Transverse colon (tissue), 4 donors: ENCODE measurements at regions not wholly inside any gene's neighbourhood (a gene's known extent, or its start where the extent isn't known, plus 50 kb on each side); places are given as distances from the start of the nearest gene placed in this dataset.

Experiments used
- DNase-seq: peaks from one replicate; pipeline ENCODE4 v3.0.0-alpha.2; 2019
- H3K27ac ChIP-seq, 4 donors: fragments of 200-600 bp; sonication (generic); 2 replicates each; pipeline ENCODE4 v1.5.1; 2016 to 2018; ENCODE audit warnings: inconsistent platforms in 4 of 4
- H3K27me3 ChIP-seq: fragments of 200-600 bp; sonication (generic); 2 replicates; pipeline ENCODE4 v1.5.1; 2017; ENCODE audit warnings: inconsistent platforms
- H3K36me3 ChIP-seq, 4 donors: fragments of 200-600 bp; sonication (generic); 2 replicates each; pipeline ENCODE4 v1.5.1; 2017 to 2019; ENCODE audit warnings: inconsistent platforms in 4 of 4
- H3K4me1 ChIP-seq, 4 donors: fragments of 200-600 bp; sonication (generic); 2 replicates each; pipeline ENCODE4 v1.5.1; 2017 to 2020; ENCODE audit warnings: inconsistent platforms in 4 of 4
- H3K4me3 ChIP-seq, 4 donors: fragments of 200-600 bp; sonication (generic); 1 replicate in 1 of 4; 2 replicates in 3 of 4; pipeline versions ENCODE4 v1.5.1 to v1.6.1; 2017 to 2019; ENCODE audit warnings: inconsistent platforms in 4 of 4
- H3K9me3 ChIP-seq, 2 donors: fragments of 200-600 bp; sonication (generic); 2 replicates each; pipeline ENCODE4 v1.5.1; 2017 to 2019; ENCODE audit warnings: inconsistent platforms in 2 of 2
- EP300 ChIP-seq: sonication (generic); formaldehyde crosslinking; IDR thresholded peaks from one replicate; pipeline ENCODE4 v1.6.1; 2017; ENCODE audit warnings: antibody characterized with exemption, low read depth
- POLR2A ChIP-seq: fragments of 450-650 bp; IDR thresholded peaks from one replicate; pipeline ENCODE4 v1.6.1; 2016; ENCODE audit warnings: antibody characterized with exemption, mild to moderate bottlenecking, moderate library complexity
- POLR2AphosphoS5 ChIP-seq, 3 donors: sonication (generic); formaldehyde crosslinking; IDR thresholded peaks; one replicate each; pipeline ENCODE4 v1.6.1; 2016; ENCODE audit warnings: antibody characterized with exemption in 3 of 3
- WGBS, 2 donors: methylation state at CpG; one replicate each; pipeline ENCODE4 v1.1.5; 2018; ENCODE audit warnings: low coverage in 1 of 2; 5-methylcytosine and 5-hydroxymethylcytosine counted together
- in situ Hi-C, 4 donors: fragments of 200-750 bp; cut with MboI; loops; one replicate each; pipeline versions ENCODE4 v1.15.0 to v1.15.1; 2017; ENCODE audit warnings: low sequenced_read_pairs in 3 of 4, low pct_ligation_motif_present in 1 of 4, low pct_unique_long_range_greater_than_20kb in 1 of 4
- intact Hi-C: fragments of 100-400 bp; cut with DNase I; formaldehyde crosslinking; loops from one replicate; pipeline ENCODE4 v1.15.1; 2023; ENCODE audit warnings: low total_unique reads
- TF ChIP-seq, protein P1 (sequence below), 5 experiments: fragments of 200-600 bp in 3 of 5; fragments of 450-650 bp in 2 of 5; sonication (generic) in 3 of 5; IDR thresholded peaks; 1 replicate in 2 of 5; 2 replicates in 3 of 5; pipeline ENCODE4 v1.5.1; 2016 to 2017; ENCODE audit warnings: antibody characterized with exemption in 5 of 5, inconsistent platforms in 3 of 5, mild to moderate bottlenecking in 2 of 5, moderate library complexity in 1 of 5

DNA sequence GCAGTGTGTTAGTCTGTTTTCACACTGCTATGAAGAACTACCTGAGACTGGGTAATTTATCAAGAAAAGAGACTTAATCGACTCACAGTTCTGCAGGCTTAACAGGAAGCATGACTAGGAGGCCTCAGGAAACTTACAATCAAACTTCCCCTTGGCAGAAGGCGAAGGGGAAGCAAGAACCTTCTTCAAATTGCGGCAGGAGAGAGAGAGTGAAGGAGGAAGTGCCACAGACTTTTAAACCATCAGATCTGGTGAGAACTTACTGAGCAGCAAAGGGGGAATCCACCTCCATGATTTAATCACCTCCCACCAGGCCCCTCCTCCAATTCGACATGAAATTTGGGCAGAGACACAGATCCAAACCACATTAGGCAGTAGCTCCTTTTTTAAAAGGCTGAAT lies 59.2 kb upstream of the LEF1 start:
- in situ Hi-C loops, result no loop called here
- TF ChIP-seq, protein P1, sequence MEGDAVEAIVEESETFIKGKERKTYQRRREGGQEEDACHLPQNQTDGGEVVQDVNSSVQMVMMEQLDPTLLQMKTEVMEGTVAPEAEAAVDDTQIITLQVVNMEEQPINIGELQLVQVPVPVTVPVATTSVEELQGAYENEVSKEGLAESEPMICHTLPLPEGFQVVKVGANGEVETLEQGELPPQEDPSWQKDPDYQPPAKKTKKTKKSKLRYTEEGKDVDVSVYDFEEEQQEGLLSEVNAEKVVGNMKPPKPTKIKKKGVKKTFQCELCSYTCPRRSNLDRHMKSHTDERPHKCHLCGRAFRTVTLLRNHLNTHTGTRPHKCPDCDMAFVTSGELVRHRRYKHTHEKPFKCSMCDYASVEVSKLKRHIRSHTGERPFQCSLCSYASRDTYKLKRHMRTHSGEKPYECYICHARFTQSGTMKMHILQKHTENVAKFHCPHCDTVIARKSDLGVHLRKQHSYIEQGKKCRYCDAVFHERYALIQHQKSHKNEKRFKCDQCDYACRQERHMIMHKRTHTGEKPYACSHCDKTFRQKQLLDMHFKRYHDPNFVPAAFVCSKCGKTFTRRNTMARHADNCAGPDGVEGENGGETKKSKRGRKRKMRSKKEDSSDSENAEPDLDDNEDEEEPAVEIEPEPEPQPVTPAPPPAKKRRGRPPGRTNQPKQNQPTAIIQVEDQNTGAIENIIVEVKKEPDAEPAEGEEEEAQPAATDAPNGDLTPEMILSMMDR (IDR thresholded peaks at IDR 0.05), result no peak
- no peak for TF ChIP-seq POLR2A
- TF ChIP-seq POLR2AphosphoS5 (IDR thresholded peaks at IDR 0.05), result no peak
- no peak for TF ChIP-seq EP300
- Histone ChIP-seq H3K27ac (no peak overlapping the region), H3K9me3 (no peaks in the 10 kb centered on the region), H3K27me3 (no peaks in the 10 kb centered on the region), H3K36me3 (no peaks in the 10 kb centered on the region), H3K4me3 (no peak overlapping the region), H3K4me1 (no peaks in the 10 kb centered on the region)
- WGBS, 2 donors, result 76 to 90% methylated on average over 1 to 4 of the region's 4 CpGs
- no peak for DNase-seq
- intact Hi-C loops, result no loop called here

DNA sequence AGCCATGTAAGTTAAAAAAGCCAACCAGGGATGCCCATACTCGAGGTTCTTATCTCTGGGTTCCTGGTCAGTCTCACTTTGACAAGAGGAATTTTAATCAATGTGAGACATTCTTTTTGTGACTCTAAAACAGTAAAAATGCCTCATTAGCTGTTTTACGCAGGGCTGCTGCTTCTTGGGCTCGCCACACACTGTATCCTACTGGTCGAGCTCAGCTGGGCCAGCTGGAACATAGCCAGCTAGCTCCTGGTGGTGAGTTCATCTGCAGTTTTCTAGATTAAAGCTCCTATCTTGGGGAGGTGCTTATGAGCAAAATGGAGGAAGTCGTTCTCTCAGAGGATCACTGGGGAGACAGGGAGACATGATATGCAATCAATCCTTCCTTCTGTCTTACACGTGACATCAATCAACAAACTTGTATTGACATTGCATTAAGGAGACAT lies 55.9 kb upstream of the LEF1 start:
- H3K36me3 ChIP-seq, result no peaks in the 10 kb centered on the region
- H3K27ac ChIP-seq, result no peak overlapping the region
- H3K9me3 ChIP-seq, result no peaks in the 10 kb centered on the region
- no peak overlapping the region for H3K4me3 ChIP-seq
- 42 to 57% methylated on average over 2 to 6 of the region's 6 CpGs for WGBS, 2 donors
- in situ Hi-C loops, result no loop called here
- no peaks in the 10 kb centered on the region for H3K27me3 ChIP-seq
- TF ChIP-seq EP300, result no peak
- TF ChIP-seq POLR2A, result no peak
- TF ChIP-seq POLR2AphosphoS5 (IDR thresholded peaks at IDR 0.05), result no peak
- TF ChIP-seq, protein P1 (IDR thresholded peaks at IDR 0.05), result no peak
- intact Hi-C loops, result no loop called here
- no peak for DNase-seq
- H3K4me1 ChIP-seq, result no peaks in the 10 kb centered on the region

DNA sequence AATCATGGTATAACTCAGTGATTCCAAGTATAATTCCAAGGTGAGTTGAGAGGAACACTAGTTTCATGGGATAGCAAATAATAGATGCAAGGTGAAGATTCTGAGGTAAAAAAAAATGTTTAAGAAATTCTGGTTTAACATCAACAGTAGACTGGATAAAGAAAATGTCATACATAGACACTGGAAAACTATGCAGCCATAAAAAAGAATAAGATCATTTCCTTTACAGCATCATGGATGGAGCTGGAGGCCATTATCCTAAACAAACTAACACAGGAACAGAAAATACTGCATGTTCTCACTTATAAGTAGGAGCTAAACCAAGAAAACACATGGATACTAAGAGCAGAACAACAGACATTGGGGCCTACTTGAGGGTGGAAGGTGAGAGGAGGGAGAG lies 54.6 kb upstream of the LEF1 start:
- Histone ChIP-seq H3K4me1 (no peaks in the 10 kb centered on the region), H3K4me3 (no peak overlapping the region), H3K9me3 (no peaks in the 10 kb centered on the region), H3K27ac (no peak overlapping the region), H3K27me3 (no peaks in the 10 kb centered on the region), H3K36me3 (no peaks in the 10 kb centered on the region)
- in situ Hi-C loops, result no loop called here
- intact Hi-C loops, result no loop called here
- no peak for DNase-seq
- TF ChIP-seq EP300 (no peak), POLR2A (no peak), POLR2AphosphoS5 (IDR thresholded peaks at IDR 0.05) (no peak)
- TF ChIP-seq, protein P1 (IDR thresholded peaks at IDR 0.05), result no peak

DNA sequence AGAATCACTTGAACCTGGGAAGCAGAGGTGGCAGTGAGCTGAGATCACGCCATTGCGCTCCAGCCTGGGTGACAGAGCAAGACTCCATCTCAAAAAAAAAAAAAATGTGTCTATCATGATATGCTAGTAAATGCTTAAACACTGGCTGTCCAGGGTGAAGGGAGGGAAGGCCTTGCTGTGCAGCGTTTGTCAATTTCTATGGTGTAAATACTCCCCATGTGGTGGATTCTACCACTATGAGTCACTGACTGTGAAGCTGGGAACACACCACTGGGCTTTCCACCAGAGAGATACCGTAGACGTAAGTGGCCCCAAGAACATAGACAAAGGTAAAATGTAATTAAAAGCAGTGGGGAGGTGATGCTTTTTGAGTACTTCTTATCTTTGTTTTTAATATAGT lies 51.3 kb upstream of the LEF1 start:
- no peaks in the 10 kb centered on the region for H3K27me3 ChIP-seq
- TF ChIP-seq, protein P1 (IDR thresholded peaks at IDR 0.05), result no peak
- TF ChIP-seq POLR2AphosphoS5 (IDR thresholded peaks at IDR 0.05), result no peak
- no peak for TF ChIP-seq POLR2A
- no peak for TF ChIP-seq EP300
- H3K27ac ChIP-seq, result no peak overlapping the region
- in situ Hi-C loops (no loop called here), intact Hi-C loops (no loop called here)
- no peaks in the 10 kb centered on the region for H3K36me3 ChIP-seq
- H3K4me1 ChIP-seq, result no peaks in the 10 kb centered on the region
- H3K9me3 ChIP-seq, result no peaks in the 10 kb centered on the region
- 90% methylated on average over 5 of the region's 5 CpGs for WGBS, 2 donors
- no peak overlapping the region for H3K4me3 ChIP-seq
- no peak for DNase-seq
